HEK293T (cell line): ENCODE measurements at regions not wholly inside any gene's neighbourhood (a gene's known extent, or its start where the extent isn't known, plus 50 kb on each side); places are given as distances from the start of the nearest gene placed in this dataset.

Experiments used
- BHLHE40 ChIP-seq: fragments of 450-650 bp; IDR thresholded peaks from 2 replicates; pipeline ENCODE4 v1.6.1; 2016; ENCODE audit warnings: mild to moderate bottlenecking, moderate library complexity, borderline replicate concordance
- CTBP1 ChIP-seq: fragments of 450-650 bp; IDR thresholded peaks from 2 replicates; pipeline ENCODE4 v1.6.1; 2016; ENCODE audit warnings: borderline replicate concordance
- FOXK2 ChIP-seq: fragments of 450-650 bp; IDR thresholded peaks from 2 replicates; pipeline ENCODE4 v1.6.1; 2016; ENCODE audit warnings: mild to moderate bottlenecking
- FOXM1 ChIP-seq: fragments of 450-650 bp; IDR thresholded peaks from 2 replicates; pipeline ENCODE4 v1.6.1; 2017; ENCODE audit warnings: mild to moderate bottlenecking, borderline replicate concordance
- HDGF ChIP-seq: fragments of 450-650 bp; IDR thresholded peaks from 2 replicates; pipeline ENCODE4 v1.6.1; 2017; ENCODE audit warnings: antibody characterized with exemption, borderline replicate concordance
- SP1 ChIP-seq: fragments of 450-650 bp; IDR thresholded peaks from 2 replicates; pipeline ENCODE4 v1.6.1; 2017
- SUZ12 ChIP-seq: fragments of 450-650 bp; IDR thresholded peaks from 2 replicates; pipeline ENCODE4 v1.6.1; 2016; ENCODE audit warnings: mild to moderate bottlenecking
- TARDBP ChIP-seq: fragments of 450-650 bp; IDR thresholded peaks from 2 replicates; pipeline ENCODE4 v1.6.1; 2016
- ZNF384 ChIP-seq: fragments of 450-650 bp; IDR thresholded peaks from 2 replicates; pipeline ENCODE4 v1.6.1; 2016

DNA sequence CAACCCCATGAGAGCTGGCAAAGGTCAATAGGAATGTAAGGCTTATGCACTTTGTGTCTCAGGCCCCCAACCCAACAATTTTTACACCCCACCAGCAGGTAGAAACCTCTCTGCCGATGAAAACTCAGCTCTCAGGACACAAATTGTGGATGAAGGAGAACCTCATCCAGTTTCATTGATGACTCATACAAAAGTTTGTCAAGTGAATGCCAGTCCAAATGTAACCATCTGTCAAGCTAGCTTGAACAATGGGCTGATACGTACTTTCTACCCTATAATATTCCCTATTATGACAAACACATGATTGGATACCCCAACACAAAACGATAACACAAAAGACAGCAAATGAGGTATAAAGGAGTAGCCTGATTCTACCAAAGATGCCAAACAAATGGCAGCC is 321.2 kb upstream of the TMEFF2 start:
- TF ChIP-seq ZNF384 = no peak
- TF ChIP-seq SUZ12 = no peak
- no peak for TF ChIP-seq FOXM1
- no peak for TF ChIP-seq FOXK2
- TF ChIP-seq HDGF = no peak
- TF ChIP-seq CTBP1 = no peak
- no peak for TF ChIP-seq BHLHE40
- TF ChIP-seq TARDBP = no peak
- no peak for TF ChIP-seq SP1
